Kidney epithelial cell (primary cell): ENCODE measurements at regions not wholly inside any gene's neighbourhood (a gene's known extent, or its start where the extent isn't known, plus 50 kb on each side); places are given as distances from the start of the nearest gene placed in this dataset.
"Not testable (repeated sequence)": the region's sequence is repeated elsewhere in the genome, so short reads cannot be mapped to it uniquely, and the experiment has no call there.

Source experiments
- DNase-seq: peaks from one replicate; pipeline ENCODE4 v3.0.0-alpha.2; 2010; ENCODE audit warnings: low read depth
- H3K27me3 ChIP-seq: 2 replicates; pipeline ENCODE4 v1.6.0; 2011; ENCODE audit warnings: low read length; ENCODE audit not compliant: control insufficient read depth, insufficient read depth
- H3K36me3 ChIP-seq: 2 replicates; pipeline ENCODE4 v1.5.1; 2011; ENCODE audit warnings: low read length; ENCODE audit not compliant: control insufficient read depth, insufficient read depth
- H3K4me3 ChIP-seq: 2 replicates; pipeline ENCODE4 v1.5.1; 2011; ENCODE audit warnings: low read depth, mild to moderate bottlenecking, control low read depth, low read length
- CTCF ChIP-seq: IDR thresholded peaks from 2 replicates; pipeline ENCODE4 v1.5.1; 2011; ENCODE audit warnings: mild to moderate bottlenecking, moderate library complexity, low read length, control low read depth, inconsistent platforms; ENCODE audit not compliant: insufficient read depth, poor library complexity, severe bottlenecking

- no peak for DNase-seq
- Histone ChIP-seq H3K4me3 (no peak overlapping the region), H3K27me3 (no peaks in the 10 kb centered on the region), H3K36me3 (no peaks in the 10 kb centered on the region)
- TF ChIP-seq CTCF = no peak
Observed at GRCh38 chr7:152504816-152505215, 69.0 kb upstream of the KMT2C start.

GRCh38 chr7:152504367-152504766, 68.6 kb upstream of the KMT2C start:
- no peak for DNase-seq
- Histone ChIP-seq H3K4me3 (no peak overlapping the region), H3K27me3 (no peaks in the 10 kb centered on the region), H3K36me3 (no peaks in the 10 kb centered on the region)
- no peak for TF ChIP-seq CTCF

DNA sequence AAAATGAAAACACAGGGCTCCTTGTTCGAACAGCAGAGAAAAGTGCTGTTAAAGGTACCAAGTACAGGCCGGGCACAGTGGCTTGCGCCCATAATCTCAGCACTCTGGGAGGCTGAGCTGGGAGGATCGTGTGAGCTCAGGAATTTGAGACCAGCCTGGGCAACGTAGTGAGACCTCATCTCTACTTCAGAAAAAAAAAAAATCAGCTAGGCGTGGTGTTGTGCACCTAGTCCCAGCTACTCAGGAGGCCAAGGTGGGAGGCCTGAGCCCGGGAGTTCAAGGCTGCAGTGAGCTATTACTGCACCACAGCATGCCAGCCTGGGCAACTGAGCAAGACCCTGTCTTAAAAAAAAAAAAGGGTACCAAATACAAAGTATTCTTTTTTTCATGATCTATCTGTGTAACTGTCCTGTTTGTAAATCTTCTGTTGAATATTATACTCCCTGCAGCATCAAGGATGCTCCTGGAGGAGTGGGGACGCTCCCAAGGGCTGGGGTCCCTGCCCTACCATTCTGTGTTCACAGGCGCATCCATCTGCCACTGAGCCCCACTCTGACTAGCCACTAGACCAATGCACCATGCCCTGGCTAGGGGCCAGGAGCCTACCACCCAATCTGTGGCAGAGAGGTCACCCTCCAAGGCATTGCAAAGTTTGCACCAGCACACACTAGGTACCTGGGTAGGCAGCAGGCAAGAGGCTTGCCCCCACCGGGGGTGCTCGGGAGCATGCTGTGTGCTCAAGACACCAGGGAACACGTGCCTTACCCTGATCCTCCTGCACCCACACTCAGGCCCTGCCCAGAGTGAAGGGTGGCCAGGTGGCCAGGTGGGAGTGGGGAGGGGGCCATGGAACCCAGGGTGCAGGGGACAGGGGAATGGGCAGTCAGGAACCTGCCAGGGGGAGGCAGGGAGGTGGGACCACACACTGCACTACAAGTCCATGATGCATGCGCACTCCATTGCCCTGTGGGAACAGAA, 67.3 kb upstream of the KMT2C start:
- no peaks in the 10 kb centered on the region for H3K36me3 ChIP-seq
- DNase-seq = no peak
- no peak overlapping the region for H3K4me3 ChIP-seq
- H3K27me3 ChIP-seq = no peaks in the 10 kb centered on the region
- no peak for TF ChIP-seq CTCF

GRCh38 chr7:152501506-152501905, 65.7 kb upstream of the KMT2C start:
- no peak for TF ChIP-seq CTCF
- H3K27me3 ChIP-seq = no peaks in the 10 kb centered on the region
- no peak for DNase-seq

DNA sequence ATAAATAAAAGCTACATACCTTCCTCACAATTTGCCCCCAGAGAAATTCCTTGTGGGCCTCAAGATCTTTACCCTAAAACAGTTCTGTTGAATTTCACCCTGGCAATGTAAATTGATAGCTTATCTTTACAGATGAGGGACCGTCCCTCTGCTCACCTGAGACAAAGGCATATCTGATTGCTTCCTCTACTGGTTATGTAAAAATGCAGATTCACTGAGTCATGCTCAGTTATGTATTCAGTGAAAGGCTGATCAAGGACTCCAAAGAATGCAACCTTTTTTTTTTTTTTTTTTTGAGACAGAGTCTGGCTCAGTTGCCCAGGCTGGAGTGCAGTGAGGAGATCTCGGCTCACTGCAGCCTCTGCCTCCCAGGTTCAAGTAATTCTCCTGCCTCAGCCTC, 64.2 kb upstream of the KMT2C start:
- H3K27me3 ChIP-seq, DNase-seq, H3K36me3 ChIP-seq, H3K4me3 ChIP-seq: not testable (repeated sequence)

More at GRCh38 chr7:152501506-152501905, 65.7 kb upstream of the KMT2C start:
- Histone ChIP-seq H3K36me3 (no peaks in the 10 kb centered on the region), H3K4me3 (no peak overlapping the region)

DNA sequence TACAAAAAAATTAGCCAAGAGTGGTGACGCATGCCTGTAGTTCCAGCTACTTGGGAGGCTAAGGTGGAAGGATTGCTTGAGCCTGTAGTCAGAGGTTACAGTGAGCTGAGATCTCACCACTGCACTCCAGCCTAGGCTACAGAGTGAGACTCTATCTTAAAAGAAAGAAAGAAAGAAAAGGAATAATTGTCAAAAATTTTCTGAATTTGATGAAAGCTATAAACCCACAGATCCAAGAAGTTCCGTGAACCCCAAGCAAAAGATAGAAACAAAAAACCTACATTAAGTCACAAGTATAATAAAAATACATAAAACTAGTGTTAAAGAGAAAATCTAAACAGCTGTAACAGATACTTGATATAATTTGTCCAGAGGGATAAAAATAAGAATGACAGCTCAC, 60.1 kb upstream of the KMT2C start:
- no peak for DNase-seq
- TF ChIP-seq CTCF = no peak
- Histone ChIP-seq H3K36me3 (no peaks in the 10 kb centered on the region), H3K4me3 (no peak overlapping the region), H3K27me3 (no peaks in the 10 kb centered on the region)
